ENCODE measurements at regions not wholly inside any gene's neighbourhood (a gene's known extent, or its start where the extent isn't known, plus 50 kb on each side); places are given as distances from the start of the nearest gene placed in this dataset.
"Not testable (repeated sequence)": the region's sequence is repeated elsewhere in the genome, so short reads cannot be mapped to it uniquely, and the experiment has no call there.

DNA sequence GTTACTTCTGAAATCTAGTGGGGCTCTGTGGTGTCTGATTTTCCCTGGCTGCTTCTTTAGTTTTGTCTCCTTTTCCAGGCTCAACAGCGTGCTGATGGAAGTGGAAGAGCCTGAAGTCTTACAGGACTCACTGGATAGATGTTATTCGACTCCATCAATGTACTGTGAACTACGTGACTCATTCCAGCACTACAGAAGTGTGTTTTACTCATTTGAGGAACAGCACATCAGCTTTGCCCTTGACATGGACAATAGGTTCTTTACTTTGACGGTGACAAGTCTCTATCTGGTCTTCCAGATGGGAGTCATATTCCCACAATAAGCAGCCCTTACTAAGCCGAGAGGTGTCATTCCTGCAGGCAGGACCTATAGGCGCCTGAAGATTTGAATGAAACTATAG is 51.1 kb downstream of the NBPF8 start:
- not testable (repeated sequence) for DNase-seq

DNA sequence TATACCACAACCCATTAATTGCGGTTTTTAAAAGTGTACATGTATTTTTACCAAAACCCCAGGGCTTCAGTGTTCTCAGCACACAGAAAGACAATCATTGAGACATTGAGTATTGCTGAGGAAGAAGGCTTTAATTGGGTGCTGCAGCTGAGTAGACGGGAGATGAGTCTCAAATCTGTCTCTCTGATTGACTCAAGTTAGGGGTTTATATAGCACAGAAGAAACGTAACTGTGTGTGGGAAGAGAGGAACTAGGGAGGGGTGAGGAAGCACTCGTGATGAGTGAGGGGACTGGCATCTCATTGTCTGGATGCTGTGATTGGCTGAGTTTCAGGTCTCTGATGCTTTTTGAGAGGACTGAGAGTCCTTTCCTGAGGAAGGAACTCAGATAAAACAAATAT is 62.8 kb downstream of the NBPF8 start:
- not testable (repeated sequence) for DNase-seq

DNA sequence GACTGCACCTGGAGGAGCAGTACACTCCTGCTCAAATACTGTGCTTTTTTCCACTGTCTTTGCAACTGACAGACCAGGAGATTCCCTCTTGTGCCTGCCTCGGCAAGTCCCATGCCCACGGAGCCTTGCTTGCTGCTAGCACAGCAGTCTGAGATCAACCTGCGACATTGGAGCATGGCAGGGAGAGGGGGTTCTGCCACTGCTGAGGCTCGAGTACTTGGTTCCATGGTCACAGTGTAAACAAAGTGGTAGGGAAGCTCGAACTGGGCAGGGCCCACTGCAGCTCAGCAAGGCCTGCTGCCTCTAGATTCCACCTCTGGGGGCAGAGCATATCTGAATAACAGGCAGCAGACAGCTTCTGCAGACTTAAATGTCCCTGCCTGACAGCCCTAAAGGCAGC is 63.6 kb downstream of the NBPF8 start:
- not testable (repeated sequence) for DNase-seq

DNA sequence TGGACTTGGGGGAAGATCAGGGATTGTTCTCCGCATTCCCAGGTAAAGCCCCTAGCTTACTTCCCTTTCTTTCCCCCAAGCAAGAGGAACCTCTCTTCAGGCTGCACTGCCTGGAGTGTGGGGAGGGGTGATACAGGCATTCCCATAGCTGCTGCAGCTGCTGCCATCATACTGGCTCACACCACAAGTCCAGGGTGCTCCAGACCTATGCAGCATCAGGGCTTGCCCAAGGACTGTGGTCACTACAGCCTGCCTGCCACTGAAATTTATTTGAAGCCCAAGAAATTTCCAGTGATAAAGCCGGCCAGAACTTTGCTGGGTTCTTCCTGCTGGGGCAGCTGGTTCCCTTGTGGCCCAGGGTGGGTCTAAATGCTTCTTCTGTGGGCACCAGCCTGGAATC is 72.7 kb downstream of the NBPF8 start:
- not testable (repeated sequence) for DNase-seq

DNA sequence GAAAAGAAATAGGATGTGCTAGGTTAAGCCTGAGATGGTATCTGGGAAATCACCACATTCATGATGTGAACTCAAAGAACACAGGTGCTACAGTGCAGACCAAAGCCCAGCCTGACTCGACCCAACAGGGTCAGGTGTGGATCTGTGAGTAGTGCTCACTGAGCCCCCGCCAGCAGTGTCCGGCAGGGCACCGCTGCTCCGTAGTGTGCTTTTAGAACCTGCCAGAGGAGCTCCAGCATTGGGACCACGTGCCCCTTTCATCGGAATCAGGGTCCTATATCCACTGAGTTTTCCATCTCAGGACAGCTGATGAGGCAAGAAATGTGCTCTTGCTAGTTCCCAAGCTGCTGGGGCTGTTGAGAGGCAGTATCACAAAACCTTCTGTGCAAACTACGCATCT is 74.4 kb downstream of the NBPF8 start:
- DNase-seq = not testable (repeated sequence)

DNA sequence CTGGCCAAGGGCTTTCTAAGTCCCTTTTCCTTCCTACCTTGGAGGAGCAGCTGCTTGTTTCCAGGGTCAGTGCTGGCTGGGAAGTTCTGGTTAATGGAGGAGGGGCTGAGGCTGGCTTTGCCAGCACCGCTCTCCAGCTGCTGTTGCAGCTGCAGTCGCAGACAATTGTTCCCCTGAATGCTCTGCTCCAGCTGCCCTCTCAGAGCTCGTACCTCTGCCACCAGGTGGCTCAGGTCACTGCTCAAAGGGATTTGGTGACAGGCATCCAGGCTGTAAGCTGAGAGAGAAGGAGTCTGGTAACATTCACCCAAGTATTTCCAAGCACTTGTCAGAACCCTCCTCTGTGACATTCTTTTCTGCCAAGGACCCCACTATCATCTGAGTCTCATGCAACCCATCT is 82.3 kb downstream of the NBPF8 start:
- peak; percentile 1 for DNase-seq

DNA sequence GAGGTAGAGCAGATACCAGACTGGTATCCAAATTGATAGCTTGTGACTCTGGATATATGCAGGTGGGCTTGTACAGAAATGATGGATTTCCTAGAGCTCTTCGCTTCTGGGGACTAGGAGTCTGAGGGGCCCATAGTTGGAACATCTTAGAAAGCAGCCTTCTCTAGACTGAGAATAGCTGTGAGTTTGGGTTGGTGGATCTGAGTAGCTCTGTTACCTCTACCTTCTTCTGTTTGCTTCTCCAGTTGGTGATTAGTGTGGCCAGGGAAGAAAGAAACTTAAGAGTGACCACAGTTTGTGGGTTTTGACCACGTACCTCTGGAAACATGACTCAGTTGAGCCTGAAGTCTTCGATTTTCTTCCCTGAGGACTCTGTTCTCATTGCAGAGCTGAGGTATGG is 88.4 kb downstream of the NBPF8 start:
- DNase-seq = not testable (repeated sequence)

DNA sequence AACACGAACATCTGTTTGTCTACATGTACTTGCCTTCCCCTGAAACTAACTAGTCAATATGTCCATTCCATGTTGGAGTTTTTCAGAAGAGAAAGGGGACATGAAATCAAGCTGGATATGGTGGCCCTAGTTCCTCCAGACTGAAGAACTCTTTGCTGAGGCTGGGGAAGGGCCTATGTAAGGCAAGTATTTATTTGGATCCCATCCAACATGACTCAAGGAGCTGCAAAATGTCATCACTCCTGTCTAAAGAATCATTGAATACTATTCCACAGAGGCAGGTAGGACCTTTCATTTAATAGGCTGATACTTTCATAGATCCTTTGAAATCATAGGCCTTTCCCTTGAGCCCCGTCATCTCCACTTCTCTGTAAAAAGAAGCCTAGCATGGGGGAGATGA is 91.5 kb downstream of the NBPF8 start:
- not testable (repeated sequence) for DNase-seq

DNA sequence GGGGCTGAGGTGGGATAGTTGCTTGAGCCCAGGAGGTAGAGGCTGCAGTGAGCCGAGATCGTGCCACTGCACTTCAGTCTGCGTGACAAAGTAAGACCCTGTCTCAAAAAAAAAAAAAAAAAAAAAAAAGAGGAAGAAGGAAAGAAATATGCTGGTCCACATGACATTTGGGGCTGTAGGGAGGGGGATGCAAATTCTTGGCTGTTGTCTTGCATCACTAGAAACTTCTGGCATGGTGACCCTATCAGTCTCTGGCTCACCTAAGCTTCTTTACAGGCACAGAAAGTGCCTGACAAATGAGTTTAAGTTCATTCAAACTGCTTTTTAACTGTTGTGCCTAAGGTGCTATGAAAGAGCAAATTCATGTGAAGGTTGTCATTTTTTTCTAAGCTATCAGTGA is 93.5 kb downstream of the NBPF8 start:
- not testable (repeated sequence) for DNase-seq

DNA sequence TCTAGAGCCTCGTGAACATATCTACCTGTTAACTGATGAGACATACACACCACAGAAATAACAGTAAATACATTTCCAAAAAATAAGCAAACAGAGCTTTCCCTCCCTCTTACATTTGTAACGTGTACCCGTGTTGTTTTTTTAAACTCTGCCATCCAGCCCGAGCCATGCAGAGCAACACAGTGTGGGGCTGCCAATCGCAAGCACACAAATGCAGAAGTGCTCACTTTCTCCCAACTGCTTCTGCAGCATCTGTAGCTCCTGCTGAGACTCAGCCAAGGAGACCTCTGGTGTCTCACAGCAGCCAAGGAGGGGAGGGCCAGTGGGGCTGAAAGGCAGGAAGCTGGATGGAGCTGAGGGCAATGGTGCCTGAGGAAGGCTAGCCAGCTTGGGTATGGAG is 94.4 kb downstream of the NBPF8 start:
- not testable (repeated sequence) for DNase-seq

DNA sequence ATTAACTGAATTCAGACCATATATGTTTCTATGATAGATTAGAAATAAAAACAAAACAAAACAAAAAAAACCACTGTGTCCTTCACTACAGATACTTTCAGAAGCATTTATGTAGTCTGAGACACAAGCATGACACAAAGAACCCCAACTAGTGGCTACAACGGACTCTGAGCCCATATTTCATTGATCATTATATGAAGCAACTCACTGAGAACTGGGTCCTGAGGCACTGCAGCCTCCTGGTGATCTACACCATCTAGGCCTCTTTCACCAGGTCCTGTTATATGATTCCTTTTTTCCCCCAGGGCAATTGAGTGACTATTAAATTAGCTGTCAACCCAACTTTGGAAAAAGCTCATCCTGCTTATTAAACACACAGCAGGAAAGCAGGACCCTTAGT is 98.3 kb downstream of the NBPF8 start:
- not testable (repeated sequence) for DNase-seq

DNA sequence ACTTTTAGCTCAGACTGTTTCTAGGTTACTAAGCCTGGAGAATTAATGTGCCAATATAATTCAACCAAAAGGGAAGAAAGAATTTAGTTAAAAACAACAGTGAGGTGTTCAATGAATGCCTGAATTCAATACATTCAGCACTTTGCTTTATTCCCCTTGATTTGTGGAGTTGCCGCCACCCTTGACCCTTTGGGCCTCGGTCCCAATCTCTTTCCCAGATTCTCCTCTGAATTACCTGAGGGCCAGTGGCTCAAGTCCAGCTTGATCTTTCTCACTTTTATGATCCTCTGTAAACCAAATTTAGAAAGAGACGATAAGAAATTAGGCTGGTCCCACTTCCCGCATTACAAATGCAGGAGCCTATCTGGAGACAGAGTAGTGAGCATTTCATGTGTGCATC is 98.7 kb downstream of the NBPF8 start:
- DNase-seq = not testable (repeated sequence)

DNA sequence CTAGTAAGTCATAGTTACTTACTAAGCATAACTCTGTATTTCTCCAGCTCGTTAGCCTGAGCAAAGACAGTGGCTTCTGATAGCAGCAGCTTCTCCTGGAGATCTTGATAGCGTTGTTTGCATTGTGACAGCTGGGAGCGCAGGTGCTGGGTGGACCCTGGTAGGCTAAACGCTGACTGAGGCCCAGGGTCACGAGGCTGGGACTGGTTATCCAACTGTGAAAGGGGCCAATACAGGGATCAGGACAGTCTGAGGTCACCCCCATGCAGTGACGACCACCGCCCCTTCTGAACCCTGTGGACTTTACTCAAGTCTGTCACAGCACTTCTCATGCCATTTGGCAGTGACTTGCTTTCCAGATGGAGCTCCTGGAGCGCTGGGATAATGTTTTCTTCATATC is 104.4 kb downstream of the NBPF8 start:
- DNase-seq = not testable (repeated sequence)

DNA sequence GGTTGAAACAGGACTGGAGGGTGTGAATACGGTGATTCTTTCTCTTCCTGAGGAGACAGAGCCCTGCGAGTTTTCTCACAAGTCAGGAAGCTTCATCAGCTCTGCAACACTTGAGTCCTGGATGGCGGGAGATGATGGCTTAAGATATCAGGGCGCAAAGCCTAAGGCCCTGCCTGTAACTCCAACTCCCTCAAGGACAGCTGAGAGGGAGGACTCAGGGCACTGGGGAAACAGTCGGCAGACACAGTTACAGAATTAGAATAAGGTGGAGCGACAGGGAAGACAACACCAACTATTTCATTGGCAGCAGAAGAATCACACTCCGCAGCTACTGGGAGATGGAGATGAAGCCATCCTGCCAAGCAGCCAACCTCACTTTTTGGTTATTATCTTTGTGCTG is 109.6 kb downstream of the NBPF8 start:
- DNase-seq = not testable (repeated sequence)

DNA sequence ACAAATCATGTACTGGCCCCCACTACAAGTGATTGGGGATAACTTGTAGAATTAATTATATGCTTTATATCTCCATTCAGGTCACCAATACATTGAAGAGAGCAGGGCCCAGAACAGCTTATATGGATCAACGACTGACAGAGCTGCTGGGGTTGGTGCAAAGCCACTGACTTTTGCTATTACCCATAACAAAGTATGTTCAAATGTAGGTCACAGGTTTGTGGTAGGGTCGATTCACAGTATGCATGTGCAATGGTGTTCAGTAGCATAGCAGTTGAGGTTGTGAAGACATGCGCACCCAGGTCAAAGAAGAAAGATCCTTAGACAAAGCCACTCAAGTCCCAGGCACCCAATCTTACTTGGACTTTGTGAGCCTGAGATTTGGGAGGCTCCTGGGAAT is 110.6 kb downstream of the NBPF8 start:
- DNase-seq = not testable (repeated sequence)

DNA sequence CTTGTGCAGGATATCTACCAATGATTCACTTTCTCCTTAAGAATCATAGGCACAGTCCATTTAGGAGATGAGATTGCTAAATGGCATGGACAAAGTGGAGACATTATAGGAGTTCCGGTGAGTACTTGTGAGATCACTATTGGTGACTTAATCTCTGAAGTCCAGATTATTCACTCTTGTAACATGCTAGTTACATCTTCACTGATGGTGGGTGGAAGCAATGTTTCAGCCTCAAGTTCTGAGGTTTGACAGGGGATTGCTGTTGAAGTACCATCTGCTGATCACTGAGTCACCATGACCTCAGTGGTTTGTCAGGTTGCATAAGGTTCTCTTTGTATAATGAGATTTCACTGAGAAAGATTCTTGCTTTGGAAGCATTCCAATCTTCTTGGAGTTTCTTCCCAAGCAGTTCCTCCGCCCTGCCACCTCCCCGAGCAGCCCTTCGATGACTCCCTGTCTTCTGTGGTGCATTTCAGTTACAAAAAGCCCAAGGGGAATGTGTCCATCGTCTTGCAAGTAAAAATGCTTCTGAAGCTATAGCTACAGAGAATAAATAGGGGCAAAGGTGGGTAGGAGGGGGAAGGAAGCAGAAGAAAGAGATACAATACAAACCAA is 114.7 kb downstream of the NBPF8 start:
- DNase-seq = not testable (repeated sequence)

DNA sequence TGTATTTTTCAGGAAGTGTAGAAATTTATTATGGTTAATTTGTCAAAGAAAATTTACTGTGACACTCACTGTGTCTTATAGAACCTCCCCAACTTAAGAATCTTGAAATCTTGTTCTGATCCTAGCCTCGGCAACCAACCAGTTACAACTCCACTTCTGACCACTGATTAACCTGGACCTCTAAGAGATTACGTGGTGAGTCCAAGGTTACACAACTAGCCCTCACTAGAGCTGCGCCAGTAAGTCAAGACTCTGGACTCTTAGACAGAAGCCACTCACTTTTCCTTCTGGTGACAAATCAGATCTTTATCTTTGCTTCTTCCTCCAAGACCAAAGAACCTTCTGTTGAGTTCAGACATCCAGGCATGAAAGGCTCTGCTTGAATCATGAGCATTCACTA is 116.6 kb downstream of the NBPF8 start:
- DNase-seq = not testable (repeated sequence)

DNA sequence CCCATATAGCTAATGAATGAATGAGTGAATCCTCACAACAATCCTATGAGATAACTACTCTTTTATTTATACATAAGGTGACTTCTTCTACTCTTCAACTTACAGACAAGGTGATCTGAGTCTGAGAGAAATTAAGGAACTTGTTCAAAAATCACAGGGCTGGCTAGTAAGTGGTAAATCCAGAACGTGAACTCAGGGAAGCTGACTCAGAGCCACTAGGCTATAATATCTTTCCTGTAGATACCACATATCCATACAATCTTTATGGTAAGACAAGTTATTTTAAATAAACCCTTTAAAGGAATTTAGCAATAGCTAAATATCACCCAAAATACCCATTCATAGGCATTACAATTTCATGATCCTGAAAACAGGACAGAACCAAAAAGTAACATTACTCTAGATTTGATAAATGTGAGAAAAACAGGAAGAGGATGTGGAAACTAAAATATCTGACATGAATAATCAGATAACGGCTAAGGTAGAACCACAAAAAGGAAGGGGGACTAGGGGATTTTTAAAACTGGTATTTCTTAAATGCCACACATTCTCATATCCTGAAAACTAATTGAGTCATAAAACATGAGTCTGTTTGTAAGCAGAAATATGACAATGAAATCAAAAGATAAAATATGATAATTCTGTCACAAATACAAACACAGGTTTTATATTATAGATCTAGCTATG is 119.7 kb downstream of the NBPF8 start:
- DNase-seq = not testable (repeated sequence)

DNA sequence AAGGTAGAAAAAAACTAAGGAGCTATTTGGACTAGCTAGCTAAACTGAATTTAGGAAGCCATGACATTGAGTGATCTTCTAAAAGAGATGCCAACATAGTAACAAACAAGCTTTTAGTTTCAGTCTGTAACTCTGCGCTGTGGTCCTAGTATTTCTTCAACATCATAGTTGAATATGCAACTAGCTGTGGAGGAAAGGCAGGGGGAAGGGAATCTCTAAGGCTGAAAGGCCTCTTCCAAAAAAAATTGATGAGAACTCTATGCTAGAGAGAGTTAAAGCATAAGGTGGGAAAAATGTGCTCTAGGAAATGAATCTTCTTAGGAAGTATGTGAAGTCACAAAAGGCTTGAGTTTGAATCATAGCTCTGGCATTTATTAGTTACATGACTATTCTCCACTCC is 120.2 kb downstream of the NBPF8 start:
- not testable (repeated sequence) for DNase-seq

DNA sequence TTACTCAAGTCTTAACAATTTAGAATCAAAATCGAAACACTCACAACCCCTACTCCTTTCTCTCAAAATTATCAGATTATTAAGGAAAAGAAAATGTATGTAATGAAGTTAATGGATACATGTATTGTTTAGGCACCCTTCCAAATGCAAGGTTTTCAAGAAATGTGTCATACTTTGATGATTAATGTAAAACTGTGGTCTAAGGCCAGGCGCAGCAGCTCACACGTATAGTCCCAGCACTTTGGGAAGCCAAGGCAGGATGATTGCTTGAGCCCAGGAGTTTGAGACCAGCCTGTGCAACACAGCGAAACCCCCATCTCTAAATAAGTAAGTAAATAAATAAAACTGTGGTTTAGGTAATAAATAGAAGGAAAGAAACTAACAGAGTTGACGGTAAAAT is 126.6 kb downstream of the NBPF8 start:
- DNase-seq = not testable (repeated sequence)

DNA sequence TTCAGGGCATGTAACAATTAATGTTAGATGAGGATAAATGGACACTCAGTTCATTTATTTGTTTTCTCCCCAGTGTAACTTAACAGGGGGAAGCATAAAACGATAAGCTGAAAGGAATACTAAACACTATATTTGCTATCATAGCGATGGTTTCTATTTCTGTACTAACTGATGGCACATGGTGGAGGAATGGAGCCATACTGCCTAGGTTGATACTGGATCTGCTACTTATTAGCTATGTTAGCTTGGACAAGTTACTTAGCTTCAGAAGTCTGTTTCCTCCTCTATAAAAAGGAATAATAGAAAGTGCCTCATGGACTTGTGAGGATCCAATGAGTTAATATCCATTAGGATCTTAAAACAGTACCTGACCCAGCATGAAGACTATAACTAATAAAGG is 127.5 kb downstream of the NBPF8 start:
- not testable (repeated sequence) for DNase-seq

DNA sequence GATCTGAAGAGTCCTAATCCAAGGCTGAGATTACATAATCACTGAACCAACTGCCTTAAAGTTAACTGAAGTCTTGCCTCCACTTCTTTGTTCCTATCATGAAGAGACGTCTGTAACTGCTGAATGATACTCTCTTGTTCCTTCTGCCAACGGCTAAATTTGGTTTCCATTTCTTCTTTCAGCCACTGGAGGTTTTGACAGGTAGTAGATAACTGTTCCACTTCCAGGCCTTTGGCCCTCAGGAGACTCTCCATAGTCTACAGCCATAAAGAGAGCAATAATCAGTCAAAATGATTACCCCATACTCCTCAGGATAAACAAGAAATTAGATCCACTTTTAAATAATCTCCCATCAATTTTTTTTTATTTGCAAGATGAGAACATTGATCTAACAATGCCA is 128.1 kb downstream of the NBPF8 start:
- DNase-seq = not testable (repeated sequence)

DNA sequence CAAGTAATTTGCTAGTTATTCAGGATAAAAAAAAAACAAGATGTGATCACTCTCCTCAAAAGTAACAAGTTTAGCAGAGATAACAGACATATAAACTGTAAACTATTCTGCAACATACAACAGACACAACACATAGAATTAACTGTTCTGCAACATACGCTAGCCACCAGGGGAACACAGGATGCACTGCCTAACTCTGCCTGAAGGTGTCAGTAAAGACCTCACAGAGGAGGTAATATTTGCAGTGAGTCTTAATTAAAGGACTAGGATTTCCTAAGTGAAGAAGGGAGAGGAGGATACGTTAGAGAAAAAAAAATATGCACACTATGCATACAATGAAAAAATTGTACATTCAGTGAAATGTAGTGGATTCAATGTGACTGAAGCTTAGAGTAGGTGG is 129.6 kb downstream of the NBPF8 start:
- DNase-seq = not testable (repeated sequence)

DNA sequence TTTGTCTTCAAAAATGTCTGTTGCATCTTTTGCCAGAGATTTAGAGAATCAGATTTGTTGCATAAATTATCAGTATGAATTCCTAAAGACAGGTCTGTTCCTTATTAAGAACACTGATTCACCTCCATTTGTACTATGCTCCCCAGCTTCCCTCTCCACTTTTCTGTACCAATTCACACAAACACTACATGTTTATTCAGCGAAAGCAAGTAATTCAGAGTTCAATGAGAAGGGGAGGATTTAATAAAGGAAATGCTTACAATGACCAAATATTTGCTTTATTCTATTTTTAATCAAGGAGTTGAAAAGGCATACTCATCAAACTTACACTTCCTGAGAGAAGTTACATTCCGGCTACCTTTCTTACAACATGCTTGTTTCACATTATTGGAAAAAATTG is 135.5 kb downstream of the NBPF8 start:
- not testable (repeated sequence) for DNase-seq

DNA sequence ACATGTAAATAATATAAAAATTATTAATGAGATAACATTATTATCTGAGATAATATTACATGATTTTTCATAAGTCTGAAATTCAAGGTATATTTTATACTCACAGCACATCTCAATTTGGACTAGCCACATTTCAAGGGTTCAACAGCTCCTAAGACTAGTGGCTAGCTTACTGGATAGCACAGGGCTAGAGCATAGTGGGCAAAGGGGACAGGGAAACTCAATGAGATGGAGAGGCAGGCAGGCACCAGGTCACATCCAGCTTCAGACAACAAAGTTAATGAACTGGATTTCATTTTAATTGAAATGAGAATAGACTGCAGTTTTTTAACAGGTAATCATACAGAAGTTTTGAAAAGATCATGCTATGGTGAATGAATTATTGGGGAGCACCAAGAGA is 137.4 kb downstream of the NBPF8 start:
- DNase-seq = not testable (repeated sequence)

All from SHP77 treated with DMSO at 0.1 percent for 48 hours (cell line).